CD4-positive, alpha-beta T cell treated with Interferon gamma for 1 hour (primary cell): ENCODE measurements at regions not wholly inside any gene's neighbourhood (a gene's known extent, or its start where the extent isn't known, plus 50 kb on each side); places are given as distances from the start of the nearest gene placed in this dataset.
A peak's percentile ranks its signal among the peaks of the same experiment; 100 is the strongest.

Experiments used
- DNase-seq: peaks from one replicate; pipeline ENCODE4 v3.0.0-alpha.2; 2020

DNA sequence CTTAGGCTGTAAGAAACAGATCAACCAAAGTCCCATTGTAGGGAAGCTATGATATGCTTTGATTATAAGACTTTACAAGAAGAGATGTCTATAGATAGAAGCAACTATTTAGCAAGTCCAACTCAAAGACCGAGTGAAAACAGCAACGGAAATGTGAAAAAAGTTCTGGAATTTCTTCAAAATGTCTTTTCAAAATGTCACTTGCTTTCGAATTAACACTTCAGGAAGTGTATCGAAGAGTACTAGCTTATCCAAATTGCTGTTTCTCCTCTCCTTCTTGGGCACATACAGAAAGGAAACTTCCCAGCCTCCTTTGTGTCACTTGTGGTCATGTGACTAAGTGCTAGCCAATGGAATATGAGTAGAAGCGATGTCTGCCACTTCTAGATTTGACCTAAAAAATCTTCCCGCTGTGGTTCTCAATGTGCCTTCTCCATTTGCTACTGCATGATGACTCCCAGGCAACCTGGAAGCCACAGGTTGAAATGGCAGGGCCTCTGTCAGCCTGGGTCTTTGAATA, 89.9 kb downstream of the TSEN15 start:
- DNase-seq: no peak

DNA sequence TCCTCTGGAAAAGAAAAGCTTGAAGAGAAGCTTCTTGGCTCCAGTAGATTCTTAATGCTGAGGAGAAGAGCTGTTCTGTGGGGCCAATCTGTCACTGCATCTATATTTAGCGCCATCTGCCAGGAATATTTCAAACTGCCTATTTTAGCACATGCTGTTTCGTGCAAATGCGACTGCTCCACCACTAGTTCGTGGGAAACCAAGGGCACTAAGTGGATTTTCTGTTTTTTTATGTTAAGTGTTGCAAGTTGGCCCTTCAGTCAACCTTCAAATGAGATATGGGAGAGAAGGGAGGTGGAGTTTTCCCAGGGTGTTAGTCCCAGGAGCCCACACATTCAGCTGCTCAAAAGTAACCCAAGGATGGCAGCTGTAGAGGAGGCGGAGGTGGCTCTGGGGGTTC, 91.9 kb downstream of the TSEN15 start:
- no peak for DNase-seq

DNA sequence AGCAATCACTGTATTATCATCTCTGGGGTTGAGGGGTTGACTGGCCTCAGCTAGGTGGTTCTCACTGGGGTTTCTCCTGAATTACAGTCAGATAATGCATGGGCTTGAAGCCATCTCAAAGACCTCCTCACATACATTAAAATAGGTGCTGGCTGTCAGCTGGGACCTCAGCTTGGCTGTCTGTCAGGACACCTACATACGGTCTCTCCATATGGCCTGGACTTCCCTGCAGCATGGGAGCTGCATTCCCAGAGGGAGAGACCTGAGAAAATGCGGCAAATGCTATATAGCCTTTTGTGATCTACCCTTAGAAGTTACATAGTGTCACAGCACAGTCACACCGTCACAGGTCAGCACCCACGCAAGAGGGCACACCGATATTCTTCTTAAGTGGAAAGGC, 93.6 kb downstream of the TSEN15 start:
- DNase-seq: no peak

DNA sequence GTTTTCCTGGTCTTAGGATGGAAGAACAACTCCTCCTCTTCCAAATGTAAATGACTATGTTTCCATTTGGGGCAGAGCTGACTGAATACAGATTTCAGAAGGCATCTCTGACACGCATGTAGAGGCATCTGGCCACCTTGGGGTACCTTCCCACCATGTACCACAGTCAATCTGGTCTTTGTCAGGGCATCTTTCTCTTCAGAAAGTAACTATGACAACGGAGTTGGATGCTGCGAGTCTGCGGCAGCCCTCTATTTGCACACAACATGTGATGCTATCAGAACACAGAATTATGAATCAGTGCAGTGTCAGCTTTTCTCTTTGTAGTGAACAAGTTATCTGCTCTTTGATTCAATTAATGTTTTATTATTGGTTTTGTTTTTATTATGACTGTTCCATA, 94.7 kb downstream of the TSEN15 start:
- DNase-seq: no peak

DNA sequence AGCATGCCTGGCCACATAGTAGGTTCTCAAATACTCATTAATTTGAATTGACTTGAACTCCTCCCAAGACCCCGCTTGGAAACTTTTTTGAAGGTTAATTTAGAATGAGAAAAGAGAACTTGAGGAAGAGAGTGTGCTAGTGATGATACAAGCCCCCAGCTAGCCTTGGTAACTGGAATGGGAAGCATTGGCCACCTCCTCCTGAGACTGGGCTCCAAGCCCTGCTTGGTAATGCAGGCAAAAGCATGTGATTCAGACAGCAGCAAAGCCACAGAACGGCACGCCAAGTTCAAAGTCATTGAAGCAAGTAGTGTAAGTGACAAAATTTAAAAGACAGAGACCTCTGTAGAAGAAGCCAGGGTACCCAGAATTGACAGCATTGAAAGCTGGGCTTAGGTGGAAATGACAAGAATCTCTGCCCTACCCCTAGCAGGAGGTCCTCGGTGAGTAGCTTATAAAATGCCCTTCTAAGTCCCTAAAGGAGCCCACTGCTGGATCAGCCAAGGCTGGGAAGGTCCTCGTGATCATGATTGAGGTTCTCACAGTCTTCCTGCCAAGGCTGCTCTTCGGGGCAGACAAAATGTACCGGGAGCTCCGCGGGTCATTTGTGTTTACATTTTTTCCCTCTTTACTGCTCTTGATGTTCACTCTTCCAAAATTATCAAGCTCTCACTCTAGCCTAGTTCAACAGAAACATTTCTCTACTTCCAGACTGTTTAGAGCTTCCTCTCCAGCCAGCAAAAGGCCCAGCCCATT, 99.4 kb downstream of the TSEN15 start:
- no peak for DNase-seq

DNA sequence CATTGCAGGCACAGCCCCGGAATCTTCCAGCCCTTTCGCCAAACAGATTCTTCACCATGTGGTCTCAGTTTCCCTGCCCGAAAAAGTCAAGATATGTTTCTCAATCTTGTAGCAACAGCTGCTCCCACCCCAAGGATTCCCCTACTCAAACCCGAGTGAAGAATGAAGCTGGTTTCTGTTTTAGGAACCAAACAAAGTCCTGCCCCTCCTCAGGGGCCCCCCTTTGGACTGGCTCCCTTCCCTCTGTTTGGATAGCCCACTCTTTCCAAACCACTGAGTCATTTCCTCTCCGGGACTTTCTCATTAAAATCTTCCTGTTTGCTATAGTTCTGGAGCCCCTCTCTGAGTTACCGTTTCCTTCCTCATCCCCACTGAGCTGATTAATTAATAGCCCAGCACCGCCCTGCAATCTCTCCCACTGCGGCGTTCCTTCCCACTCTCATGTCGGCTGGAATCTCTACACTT, 100.9 kb downstream of the TSEN15 start:
- no peak for DNase-seq

DNA sequence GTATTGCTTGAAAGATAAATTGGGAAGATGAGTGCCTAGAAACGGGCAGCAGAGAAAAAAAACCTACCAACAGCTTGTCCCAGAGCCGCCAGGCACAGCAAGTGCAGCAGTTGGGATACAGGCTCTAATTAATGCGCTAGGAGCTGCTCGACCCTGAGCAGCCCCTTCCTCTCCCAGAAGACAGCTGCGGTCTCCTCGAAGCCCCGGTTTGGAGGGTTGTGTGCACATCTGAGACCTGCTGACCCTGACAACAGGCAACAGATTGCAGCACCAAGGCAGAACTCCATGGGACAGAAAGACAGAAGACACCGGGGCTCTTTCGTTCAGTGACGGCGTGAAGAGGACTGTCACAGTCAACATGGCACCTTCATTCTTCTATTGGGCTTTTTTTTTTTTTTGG, 101.4 kb downstream of the TSEN15 start:
- no peak for DNase-seq

DNA sequence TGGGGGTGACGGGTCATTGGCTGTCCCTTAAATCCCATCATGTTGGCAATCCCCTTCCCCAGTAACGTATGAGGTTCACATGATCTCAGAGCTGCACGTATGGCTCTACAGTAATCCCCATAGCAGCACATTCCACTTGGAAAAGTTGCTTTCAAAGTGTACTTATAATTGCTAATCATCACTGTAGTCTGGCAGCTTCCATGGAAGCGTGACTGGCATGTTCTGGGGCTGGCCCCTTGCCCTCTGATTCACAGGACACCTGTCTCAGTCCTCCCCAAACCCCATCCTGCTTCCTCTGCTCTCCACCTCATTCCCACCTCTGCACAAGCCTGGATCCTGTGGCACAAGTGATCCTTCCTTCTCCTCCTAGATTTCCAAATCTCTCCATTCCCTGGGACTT, 102.2 kb downstream of the TSEN15 start:
- DNase-seq: no peak

DNA sequence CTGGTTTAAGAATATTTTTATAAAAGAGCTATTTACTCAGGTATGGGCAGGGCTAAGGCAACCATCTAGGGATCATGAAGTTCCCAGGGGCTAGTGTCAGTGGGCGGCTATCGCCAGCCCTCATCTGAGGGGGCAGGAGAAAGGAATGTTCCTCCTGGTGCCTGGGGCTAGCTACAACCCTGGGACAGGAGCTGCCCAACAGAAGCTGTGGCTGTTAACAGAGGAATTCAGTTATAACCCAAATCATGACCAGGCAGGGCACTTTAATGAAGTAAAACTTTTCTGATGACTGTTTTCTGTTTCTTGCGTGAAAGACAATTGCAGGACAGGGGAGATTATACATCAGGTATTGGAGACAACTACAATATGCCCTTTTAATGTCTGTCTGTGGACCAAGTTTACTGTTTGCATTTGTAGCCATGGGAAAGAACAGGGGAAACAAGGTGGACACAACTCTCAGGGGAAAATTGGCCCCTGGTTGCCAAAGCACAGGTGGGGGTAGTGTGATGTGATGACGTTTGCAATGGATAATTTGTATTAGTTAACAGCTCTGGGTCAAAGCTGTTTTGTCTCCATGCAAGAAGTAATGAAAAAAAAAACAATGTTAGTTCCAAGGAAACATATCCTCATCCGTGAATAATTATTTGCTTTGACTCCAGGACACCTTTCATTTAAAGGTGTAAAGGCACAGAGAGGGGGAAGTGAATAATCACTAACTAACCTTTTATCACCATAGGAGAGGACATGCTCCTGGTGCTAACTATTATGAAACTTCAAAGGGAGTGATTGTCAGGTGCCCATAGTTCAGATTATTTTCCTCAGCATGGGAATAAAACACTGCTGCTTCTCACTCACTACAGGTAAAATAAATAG, 105.2 kb downstream of the TSEN15 start:
- no peak for DNase-seq

DNA sequence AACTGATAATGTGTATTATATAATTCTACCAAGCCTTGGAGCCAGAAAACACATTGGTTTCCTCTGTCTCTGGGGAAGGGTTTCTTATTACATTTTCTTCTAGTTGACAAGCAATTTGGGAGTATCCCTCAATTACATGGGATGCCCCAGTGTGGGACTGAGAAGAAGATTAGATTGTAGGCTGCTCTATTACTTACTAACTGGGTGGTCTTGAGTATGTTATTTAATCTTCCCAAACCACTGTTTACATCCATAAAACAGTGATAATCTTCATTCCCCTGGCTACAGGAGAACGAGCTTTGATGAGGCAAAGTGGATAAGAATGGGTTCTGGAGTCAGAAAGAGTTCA, 105.8 kb downstream of the TSEN15 start:
- no peak for DNase-seq

DNA sequence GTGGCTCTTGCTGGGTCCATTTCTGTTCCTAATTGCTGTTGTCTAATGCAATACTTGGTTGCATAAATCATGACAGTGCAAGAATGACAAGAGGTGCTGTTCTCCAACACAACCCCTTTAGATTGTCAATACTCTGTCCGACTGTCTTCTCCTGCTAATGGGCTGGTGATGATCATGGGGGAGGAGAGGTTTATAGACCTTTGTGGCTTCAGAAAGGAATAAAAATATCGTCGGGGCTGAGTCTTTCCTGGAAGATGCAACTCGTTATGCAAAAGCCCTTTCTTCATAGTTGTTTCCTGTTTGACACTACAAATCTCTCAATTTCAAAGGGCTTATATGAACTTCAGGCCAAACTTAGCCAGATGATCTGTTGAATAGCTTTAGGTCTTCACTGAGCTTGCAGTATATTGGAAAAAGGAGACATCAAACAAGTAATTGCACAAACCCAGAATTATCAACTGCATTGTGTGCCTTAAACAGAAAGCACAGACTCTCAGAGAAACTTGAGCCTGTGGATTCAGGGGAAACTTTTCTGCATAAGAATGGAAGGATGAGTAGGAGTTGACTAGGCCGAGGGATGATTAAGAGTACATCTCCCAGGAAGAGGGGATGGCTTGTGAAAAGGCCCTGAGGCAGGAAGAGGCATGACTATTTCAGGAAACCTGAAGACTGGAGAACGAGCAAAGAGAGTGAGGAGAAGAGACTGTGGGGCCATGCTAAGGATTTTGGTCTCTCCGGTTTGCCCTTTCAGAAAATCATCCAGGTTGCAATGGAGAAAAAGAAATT, 107.6 kb downstream of the TSEN15 start:
- DNase-seq: no peak

DNA sequence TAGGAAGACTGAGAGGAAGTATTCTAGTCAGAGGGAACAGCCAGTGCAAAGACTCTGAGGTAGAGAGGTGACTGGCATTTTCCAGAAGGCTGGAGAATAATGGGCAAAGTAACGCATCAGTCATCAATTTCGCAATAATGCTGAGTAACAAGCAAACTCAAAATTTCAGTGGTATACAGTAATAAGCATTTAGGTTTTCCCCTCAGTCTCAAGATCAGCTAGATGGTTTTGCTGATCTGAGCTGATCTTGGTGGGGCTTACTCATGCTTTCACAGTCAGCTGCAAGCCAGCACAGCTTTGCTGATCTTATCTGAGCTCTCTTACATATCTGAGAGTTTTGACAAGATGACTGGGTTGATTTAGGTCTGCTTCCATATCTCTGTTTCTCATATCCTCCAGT, 108.7 kb downstream of the TSEN15 start:
- DNase-seq: peak; percentile 22

DNA sequence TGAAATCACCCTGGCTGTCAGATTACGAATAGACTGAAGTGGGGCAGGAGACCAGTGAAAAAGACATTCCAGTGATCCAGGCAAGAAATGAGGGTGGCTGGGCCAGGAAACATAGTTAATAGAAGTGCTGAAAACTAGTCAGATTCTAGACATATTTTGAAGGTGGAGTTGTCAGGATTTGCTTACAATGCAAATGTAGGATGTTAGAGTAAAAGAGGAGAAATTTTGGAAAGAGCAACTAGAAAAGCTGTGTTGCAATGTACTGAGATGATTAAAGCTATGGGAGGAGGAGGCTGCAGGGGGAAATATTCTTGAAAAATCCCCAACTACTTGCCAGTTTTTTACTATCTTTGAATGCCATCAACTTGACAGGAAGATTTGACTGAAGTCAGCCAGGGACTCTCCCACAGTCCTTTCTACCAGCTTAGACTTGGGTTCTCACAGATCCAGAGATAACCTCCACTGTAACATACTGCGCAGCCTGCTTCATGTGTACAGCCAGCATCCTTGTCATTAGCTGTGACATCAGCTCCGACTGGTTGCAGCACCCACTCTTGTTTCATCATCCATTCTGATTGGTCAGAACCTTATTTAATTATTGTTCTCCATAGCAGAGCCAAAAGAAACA, 109.7 kb downstream of the TSEN15 start:
- DNase-seq: no peak

DNA sequence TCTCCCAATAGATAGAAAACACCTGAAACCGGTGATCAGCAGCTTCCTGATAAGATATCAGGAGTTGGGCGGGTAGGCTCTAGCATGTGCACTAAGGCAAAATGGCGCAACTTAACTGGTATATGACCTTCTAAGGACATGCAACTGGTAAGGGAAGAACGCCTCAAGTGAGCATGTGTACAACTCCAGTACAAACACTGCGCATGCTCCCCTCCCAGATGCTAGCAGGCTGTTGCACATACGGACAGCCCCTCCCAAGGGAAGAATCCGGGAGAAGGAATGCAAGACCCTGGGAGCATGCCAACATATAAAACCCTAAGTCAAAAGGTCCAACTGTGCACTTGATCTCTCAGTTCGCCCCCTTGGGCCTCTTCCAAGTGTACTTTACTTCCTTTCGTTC, 110.8 kb downstream of the TSEN15 start:
- no peak for DNase-seq

DNA sequence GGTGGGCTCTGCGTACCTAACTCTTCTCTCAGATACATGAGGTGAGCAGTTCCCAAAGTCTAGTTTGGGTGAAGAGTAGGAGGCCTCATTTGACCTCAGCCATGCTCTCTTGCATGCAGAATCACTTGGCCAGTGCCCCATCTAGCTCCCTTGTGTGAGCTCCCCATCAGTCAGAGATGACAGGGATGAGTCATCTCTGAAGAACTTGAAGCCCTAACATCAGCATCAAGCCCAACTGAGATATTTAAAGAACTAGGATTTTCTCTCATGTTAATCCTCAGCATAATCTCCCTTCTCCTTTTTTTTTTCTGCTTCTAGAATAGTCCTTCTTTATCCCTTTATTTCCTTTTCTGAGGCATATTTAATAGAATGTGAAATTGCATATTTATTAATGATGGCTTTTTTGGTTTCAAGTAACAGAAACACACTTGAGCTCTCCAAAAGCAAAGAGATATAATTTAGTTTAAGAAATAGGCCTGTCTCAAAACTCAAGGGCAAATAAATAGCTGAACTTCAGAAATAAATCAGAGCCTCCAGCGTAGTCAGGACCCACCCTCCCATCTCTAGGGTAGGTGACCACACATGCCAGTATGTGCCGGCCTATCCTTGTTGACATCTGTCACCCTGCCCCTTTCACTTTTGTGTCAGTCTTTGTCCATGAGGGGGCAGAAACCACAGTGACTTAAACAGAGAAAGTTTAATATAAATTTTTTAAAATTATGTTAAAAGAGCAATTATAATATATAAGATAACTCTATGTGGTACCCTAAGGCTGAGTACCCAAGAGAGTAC, 112.3 kb downstream of the TSEN15 start:
- DNase-seq: no peak

DNA sequence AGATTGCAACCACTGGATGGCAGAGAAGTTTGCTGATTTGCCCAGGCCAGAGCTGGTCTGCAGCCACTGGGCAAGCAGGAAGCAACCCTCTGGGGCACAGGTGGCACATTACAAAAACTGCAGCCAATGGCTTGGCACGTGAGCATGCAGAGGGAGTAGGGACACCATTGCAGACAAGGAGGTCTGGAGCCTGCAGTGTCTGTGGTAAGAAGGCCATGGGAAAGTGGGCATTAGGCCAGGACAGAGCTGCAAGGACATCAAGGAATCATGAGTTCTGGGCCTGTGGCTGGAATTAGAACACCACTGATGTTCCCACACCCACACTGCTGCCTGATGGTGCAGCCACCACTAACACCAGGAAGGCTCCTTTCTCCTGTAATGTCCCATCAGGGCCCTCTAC, 113.0 kb downstream of the TSEN15 start:
- DNase-seq: no peak

DNA sequence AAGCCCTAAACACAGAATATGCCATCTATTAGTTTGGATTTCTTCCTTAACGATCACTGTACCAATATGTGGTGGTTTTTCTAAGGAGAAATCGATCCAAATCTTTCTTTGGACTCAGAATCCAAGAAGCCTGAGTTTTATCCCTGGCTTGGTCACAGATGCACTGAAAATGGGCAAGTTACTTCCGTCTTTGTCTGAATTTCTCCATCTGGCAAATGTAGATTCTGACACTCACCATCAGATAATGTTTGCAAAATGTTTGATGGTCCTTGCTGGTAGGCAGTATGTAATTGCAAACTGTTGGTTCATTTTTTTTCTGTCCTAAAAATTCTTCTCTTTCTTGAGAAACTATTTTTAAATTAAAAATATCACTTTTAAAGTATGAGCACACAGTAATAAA, 115.0 kb downstream of the TSEN15 start:
- DNase-seq: no peak

DNA sequence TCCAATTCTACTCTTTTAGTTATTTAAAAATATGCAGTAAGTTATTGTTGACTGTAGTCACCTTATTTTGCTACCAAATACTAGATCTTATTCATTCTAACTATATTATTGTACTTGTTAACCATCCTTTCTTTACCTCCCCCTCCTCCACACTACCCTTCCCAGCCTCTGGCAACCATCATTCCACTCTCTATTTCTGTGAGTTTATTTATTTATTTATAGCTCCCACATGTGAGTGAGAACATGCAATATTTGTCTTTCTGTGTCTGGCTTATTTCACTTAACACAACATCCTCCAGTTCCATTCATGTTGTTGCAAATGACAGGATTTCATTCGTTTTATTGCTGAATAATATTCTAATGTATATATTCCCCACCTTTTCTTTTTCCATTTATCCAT, 115.8 kb downstream of the TSEN15 start:
- no peak for DNase-seq

DNA sequence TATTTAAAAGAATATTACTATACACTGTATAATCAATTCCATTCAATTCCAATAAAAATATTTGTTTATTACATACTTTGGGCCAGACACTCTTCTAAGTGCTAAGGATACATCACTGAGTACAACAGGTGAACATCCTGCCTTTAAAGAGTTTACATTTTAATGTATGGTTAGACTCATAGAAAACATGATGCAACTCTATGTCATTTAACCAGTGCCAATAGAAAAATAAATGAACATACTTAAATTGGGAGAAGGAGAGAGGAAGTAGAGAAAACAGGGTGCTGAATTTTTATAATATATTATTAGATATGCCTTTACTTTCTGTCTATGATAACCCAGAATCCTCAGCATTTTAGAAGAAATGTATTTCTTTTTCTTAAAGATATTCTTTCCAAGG, 119.2 kb downstream of the TSEN15 start:
- no peak for DNase-seq

DNA sequence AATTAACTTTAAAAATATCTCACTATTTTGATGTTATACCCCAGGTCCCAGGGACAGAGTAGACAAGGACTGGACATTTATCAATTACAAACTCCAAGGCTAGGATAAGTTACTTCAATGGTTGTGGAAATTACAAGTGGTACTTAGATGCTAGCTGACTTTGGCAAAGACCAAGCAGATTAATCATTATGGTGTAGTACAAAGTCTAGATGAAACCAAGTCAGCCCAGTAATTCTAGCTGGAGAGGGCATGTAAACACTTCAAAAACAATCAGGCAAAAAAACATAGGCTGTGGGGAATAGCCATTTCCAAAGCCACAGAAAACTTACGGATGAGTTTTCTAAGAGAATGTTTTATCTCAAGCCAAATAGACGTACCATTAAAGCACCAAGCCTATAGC, 124.5 kb downstream of the TSEN15 start:
- no peak for DNase-seq

DNA sequence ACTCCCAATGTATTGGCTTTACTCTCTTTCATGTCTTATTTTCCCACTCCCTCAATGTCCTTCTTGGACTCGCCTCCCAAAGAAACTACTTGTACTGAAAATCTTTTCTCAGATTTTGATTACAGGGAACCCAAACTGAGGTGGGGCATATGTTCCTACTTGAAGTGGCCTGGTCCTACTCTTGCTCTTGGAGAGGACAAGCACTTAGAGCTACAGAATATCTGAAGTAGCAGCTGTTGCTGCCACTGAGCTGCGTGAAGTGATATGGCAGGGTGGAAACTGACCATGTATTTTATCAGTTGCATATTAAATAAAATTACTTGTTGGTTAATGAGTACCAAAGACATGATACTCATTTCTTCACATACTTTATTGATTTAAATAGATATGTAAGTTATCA, 129.5 kb downstream of the TSEN15 start:
- no peak for DNase-seq

DNA sequence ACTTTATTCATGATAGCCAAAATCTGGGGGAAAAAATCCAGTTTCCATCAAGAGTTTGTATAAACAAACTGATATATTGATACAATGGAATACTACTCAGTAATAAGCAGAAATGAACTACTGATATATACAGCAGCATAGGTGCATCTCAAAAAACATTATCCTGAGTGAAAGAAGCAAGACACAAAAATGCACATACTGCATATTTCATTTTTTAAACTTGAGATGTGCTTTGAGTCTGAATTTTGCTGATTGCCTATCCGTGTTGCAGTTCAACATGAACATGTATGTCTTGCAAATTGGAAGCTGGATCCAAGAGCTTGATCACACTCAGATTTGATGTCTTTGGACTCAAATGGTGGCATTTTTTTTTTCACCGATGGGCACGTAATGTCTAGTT, 132.4 kb downstream of the TSEN15 start:
- DNase-seq: no peak
